ENCODE measurements at regions not wholly inside any gene's neighbourhood (a gene's known extent, or its start where the extent isn't known, plus 50 kb on each side); places are given as distances from the start of the nearest gene placed in this dataset.

- H3K36me3 ChIP-seq (ENCODE audit: control insufficient read depth, insufficient read depth, low read length): no peaks in the 10 kb centered on the region
- ChIA-PET POLR2A (interaction anchor here (1.7 kb wide), 1 partner anchor 16 kb away, joined by 7 read pairs; no protein-coding TSS in a partner anchor), CTCF (ENCODE audit: low intra/inter-chr PET ratio) (no interaction called here)
- peak; percentile 41; the same call in 1 of the 2 replicates for TF ChIP-seq IRF9 (tag; IDR thresholded peaks at IDR 0.05)
- TF ChIP-seq, protein P1, sequence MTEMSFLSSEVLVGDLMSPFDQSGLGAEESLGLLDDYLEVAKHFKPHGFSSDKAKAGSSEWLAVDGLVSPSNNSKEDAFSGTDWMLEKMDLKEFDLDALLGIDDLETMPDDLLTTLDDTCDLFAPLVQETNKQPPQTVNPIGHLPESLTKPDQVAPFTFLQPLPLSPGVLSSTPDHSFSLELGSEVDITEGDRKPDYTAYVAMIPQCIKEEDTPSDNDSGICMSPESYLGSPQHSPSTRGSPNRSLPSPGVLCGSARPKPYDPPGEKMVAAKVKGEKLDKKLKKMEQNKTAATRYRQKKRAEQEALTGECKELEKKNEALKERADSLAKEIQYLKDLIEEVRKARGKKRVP (CRISPR knock-in tag; IDR thresholded peaks at IDR 0.05): 0 out of 2 replicates have a peak, but pooled peaks have one; percentile 40
- peak; percentile 91 for TF ChIP-seq ATF3 (IDR thresholded peaks at IDR 0.05)
- TF ChIP-seq ATF3 (CRISPR knock-in tag; conservative IDR thresholded peaks at IDR 0.05): no peak
- no peak for TF ChIP-seq MXI1 (IDR thresholded peaks at IDR 0.05; ENCODE audit: low read depth, low read length)
- peak; percentile 78 for TF ChIP-seq CEBPB (tag; IDR thresholded peaks at IDR 0.05)
- TF ChIP-seq IRF1 (CRISPR knock-in tag; IDR thresholded peaks at IDR 0.05; ENCODE audit: borderline replicate concordance): no peak
- TF ChIP-seq ZSCAN32 (CRISPR knock-in tag; IDR thresholded peaks at IDR 0.05): 0 out of 2 replicates have a peak, but pooled peaks have one; percentile 54
- TF ChIP-seq ZBTB1 (CRISPR knock-in tag; IDR thresholded peaks at IDR 0.05; ENCODE audit: borderline replicate concordance, low read depth): no peak
- TF ChIP-seq CEBPG (CRISPR knock-in tag; IDR thresholded peaks at IDR 0.05): no peak; the same call in 1 of the 2 replicates
- TF ChIP-seq CEBPG (tag; conservative IDR thresholded peaks at IDR 0.05 in 1 of 2, IDR thresholded peaks at IDR 0.05 in 1 of 2): peak; percentile 56 to 81
- no peak for DNase-seq (ENCODE audit: extremely low read depth in 1 of 4, low spot score in 3 of 4)
- peak overlapping the region in 1 of 2 experiments; percentile 70; a peak in 1 of 4 replicates for H3K9ac ChIP-seq (ENCODE audit: insufficient read depth in 1 of 2, low read depth in 2 of 2, low read length in 2 of 2)
- H4K20me1 ChIP-seq (replicated peaks; ENCODE audit: control insufficient read depth, insufficient read depth, low read length): peaks cover 5% of the 10 kb centered on the region; the same call in 1 of the 2 replicates
- H3K4me1 ChIP-seq (replicated peaks in 1 of 2; ENCODE audit: control insufficient read depth in 2 of 2, insufficient read depth in 2 of 2, low read length in 2 of 2): peaks cover 38 to 52% of the 10 kb centered on the region in 2 experiments
- no peaks in the 10 kb centered on the region for H3K9me3 ChIP-seq (replicated peaks; ENCODE audit: control insufficient read depth, insufficient read depth, low read depth, low read length)
- in situ Hi-C loops (cut with MboI) (no loop called here), intact Hi-C loops (cut with micrococcal nuclease) (no loop called here)
- H2AFZ ChIP-seq (ENCODE audit: low read depth, low read length): no peak overlapping the region
- H3K4me3 ChIP-seq: no peak overlapping the region
- no peak for ATAC-seq
- no peak overlapping the region for H3K4me2 ChIP-seq (ENCODE audit: insufficient read depth, low read length)
- WGBS (ENCODE audit: insufficient coverage, low coverage, missing lambda C conversion rate): 54% methylated on average over 10 of the region's 12 CpGs
- BruUV-seq (replicated peaks): no TSS peak
- H3K79me2 ChIP-seq (ENCODE audit: control insufficient read depth, insufficient read depth, low read length): no peaks in the 10 kb centered on the region
- H3K9me1 ChIP-seq (ENCODE audit: control insufficient read depth, insufficient read depth, low read length): no peaks in the 10 kb centered on the region
- peak overlapping the region; percentile 47; the same call in 1 of the 3 replicates for H3K27ac ChIP-seq (ENCODE audit: extremely low read depth, low read depth, low read length)
- H3K27me3 ChIP-seq (ENCODE audit: control insufficient read depth in 2 of 2, insufficient read depth in 2 of 2, low read length in 2 of 2): no peaks in the 10 kb centered on the region
- FAIRE-seq: no peak
Observed at GRCh38 chr14:100405760-100406455, 82.8 kb downstream of the SLC25A47 start.
